Middle frontal gyrus (tissue), 1 donor: ENCODE measurements at regions not wholly inside any gene's neighbourhood (a gene's known extent, or its start where the extent isn't known, plus 50 kb on each side); places are given as distances from the start of the nearest gene placed in this dataset.

Source experiments
- DNase-seq: peaks from one replicate; pipeline ENCODE4 v3.0.0-alpha.2; 2015; ENCODE audit warnings: low spot score; ENCODE audit errors: extremely low spot score

- DNase-seq: no peak
These were observed 1113.2 kb downstream of the IGSF11 start for GRCh38 chr3:117921411-117921810.

GRCh38 chr3:117922039-117922438 is 1112.6 kb downstream of the IGSF11 start:
- DNase-seq: no peak

- no peak for DNase-seq
These were observed 1107.8 kb downstream of the IGSF11 start for GRCh38 chr3:117926819-117927218.

- no peak for DNase-seq
These were observed 1106.8 kb downstream of the IGSF11 start for GRCh38 chr3:117927825-117928224.

- no peak for DNase-seq
These were observed 1105.8 kb downstream of the IGSF11 start for GRCh38 chr3:117928836-117929235.

GRCh38 chr3:117932441-117932840 is 1102.2 kb downstream of the IGSF11 start:
- no peak for DNase-seq

- no peak for DNase-seq
These were observed 1098.5 kb downstream of the IGSF11 start for GRCh38 chr3:117936159-117936558.

- no peak for DNase-seq
These were observed 1095.7 kb downstream of the IGSF11 start for GRCh38 chr3:117938974-117939373.

GRCh38 chr3:117939425-117940027 is 1095.1 kb downstream of the IGSF11 start:
- no peak for DNase-seq

- DNase-seq: no peak
These were observed 1093.6 kb downstream of the IGSF11 start for GRCh38 chr3:117941015-117941414.

GRCh38 chr3:117941756-117942155 is 1092.9 kb downstream of the IGSF11 start:
- DNase-seq: no peak

GRCh38 chr3:117954131-117954530 is 1080.5 kb downstream of the IGSF11 start:
- DNase-seq: no peak

GRCh38 chr3:117955196-117955595 is 1079.5 kb downstream of the IGSF11 start:
- DNase-seq: no peak

GRCh38 chr3:117958027-117958426 is 1076.6 kb downstream of the IGSF11 start:
- no peak for DNase-seq

- DNase-seq: no peak
These were observed 1071.9 kb downstream of the IGSF11 start for GRCh38 chr3:117962750-117963149.

GRCh38 chr3:117963858-117964257 is 1070.8 kb downstream of the IGSF11 start:
- DNase-seq: no peak

- DNase-seq: no peak
These were observed 1069.8 kb downstream of the IGSF11 start for GRCh38 chr3:117964814-117965213.

- no peak for DNase-seq
These were observed 1057.0 kb downstream of the IGSF11 start for GRCh38 chr3:117977504-117978228.

- DNase-seq: no peak
These were observed 1055.2 kb downstream of the IGSF11 start for GRCh38 chr3:117979466-117979865.

GRCh38 chr3:117987256-117987655 is 1047.4 kb downstream of the IGSF11 start:
- DNase-seq: no peak

GRCh38 chr3:117989982-117990381 is 1044.7 kb downstream of the IGSF11 start:
- DNase-seq: no peak

- no peak for DNase-seq
These were observed 1044.0 kb downstream of the IGSF11 start for GRCh38 chr3:117990627-117991026.

- DNase-seq: no peak
These were observed 1038.7 kb downstream of the IGSF11 start for GRCh38 chr3:117995842-117996437.
